ENCODE measurements at regions not wholly inside any gene's neighbourhood (a gene's known extent, or its start where the extent isn't known, plus 50 kb on each side); places are given as distances from the start of the nearest gene placed in this dataset.

- H3K4me2 ChIP-seq (ENCODE audit: low read length): no peak overlapping the region
- no peak overlapping the region for H2AFZ ChIP-seq
- H3K9ac ChIP-seq: no peak overlapping the region
- H3K9me3 ChIP-seq (ENCODE audit: control insufficient read depth, low read length): no peaks in the 10 kb centered on the region
- H3K4me3 ChIP-seq (ENCODE audit: low read depth, low read length): no peak overlapping the region
- H3K79me2 ChIP-seq: no peaks in the 10 kb centered on the region
- H3K36me3 ChIP-seq (ENCODE audit: control insufficient read depth, insufficient read depth, low read length): no peaks in the 10 kb centered on the region
- no peak overlapping the region for H3K27ac ChIP-seq
- no peaks in the 10 kb centered on the region for H3K4me1 ChIP-seq
- H3K27me3 ChIP-seq (ENCODE audit: control insufficient read depth, insufficient read depth, low read length): no peaks in the 10 kb centered on the region
- TF ChIP-seq, protein P1, sequence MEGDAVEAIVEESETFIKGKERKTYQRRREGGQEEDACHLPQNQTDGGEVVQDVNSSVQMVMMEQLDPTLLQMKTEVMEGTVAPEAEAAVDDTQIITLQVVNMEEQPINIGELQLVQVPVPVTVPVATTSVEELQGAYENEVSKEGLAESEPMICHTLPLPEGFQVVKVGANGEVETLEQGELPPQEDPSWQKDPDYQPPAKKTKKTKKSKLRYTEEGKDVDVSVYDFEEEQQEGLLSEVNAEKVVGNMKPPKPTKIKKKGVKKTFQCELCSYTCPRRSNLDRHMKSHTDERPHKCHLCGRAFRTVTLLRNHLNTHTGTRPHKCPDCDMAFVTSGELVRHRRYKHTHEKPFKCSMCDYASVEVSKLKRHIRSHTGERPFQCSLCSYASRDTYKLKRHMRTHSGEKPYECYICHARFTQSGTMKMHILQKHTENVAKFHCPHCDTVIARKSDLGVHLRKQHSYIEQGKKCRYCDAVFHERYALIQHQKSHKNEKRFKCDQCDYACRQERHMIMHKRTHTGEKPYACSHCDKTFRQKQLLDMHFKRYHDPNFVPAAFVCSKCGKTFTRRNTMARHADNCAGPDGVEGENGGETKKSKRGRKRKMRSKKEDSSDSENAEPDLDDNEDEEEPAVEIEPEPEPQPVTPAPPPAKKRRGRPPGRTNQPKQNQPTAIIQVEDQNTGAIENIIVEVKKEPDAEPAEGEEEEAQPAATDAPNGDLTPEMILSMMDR (IDR thresholded peaks at IDR 0.05): no peak
Observed at GRCh38 chr13:31853643-31854326, 114.5 kb downstream of the RXFP2 start.

- no peak overlapping the region for H3K4me3 ChIP-seq (ENCODE audit: low read depth, low read length)
- no peaks in the 10 kb centered on the region for H3K27me3 ChIP-seq (ENCODE audit: control insufficient read depth, insufficient read depth, low read length)
- H2AFZ ChIP-seq: no peak overlapping the region
- TF ChIP-seq, protein P1 (IDR thresholded peaks at IDR 0.05): no peak
- H3K4me1 ChIP-seq: no peaks in the 10 kb centered on the region
- no peaks in the 10 kb centered on the region for H3K79me2 ChIP-seq
- no peak overlapping the region for H3K9ac ChIP-seq
- H3K4me2 ChIP-seq (ENCODE audit: low read length): no peak overlapping the region
- H3K9me3 ChIP-seq (ENCODE audit: control insufficient read depth, low read length): no peaks in the 10 kb centered on the region
- no peaks in the 10 kb centered on the region for H3K36me3 ChIP-seq (ENCODE audit: control insufficient read depth, insufficient read depth, low read length)
- H3K27ac ChIP-seq: no peak overlapping the region
Observed at GRCh38 chr13:31859571-31859970, 120.2 kb downstream of the RXFP2 start.

- Histone ChIP-seq H3K4me3 (ENCODE audit: low read depth, low read length) (no peak overlapping the region), H3K36me3 (ENCODE audit: control insufficient read depth, insufficient read depth, low read length) (no peaks in the 10 kb centered on the region), H3K4me2 (ENCODE audit: low read length) (no peak overlapping the region), H3K27ac (no peak overlapping the region), H2AFZ (no peak overlapping the region), H3K9ac (no peak overlapping the region), H3K9me3 (ENCODE audit: control insufficient read depth, low read length) (no peaks in the 10 kb centered on the region), H3K4me1 (no peaks in the 10 kb centered on the region), H3K79me2 (no peaks in the 10 kb centered on the region), H3K27me3 (ENCODE audit: control insufficient read depth, insufficient read depth, low read length) (no peaks in the 10 kb centered on the region)
- TF ChIP-seq, protein P1 (IDR thresholded peaks at IDR 0.05): no peak
Observed at GRCh38 chr13:31860002-31860401, 120.7 kb downstream of the RXFP2 start.

DNA sequence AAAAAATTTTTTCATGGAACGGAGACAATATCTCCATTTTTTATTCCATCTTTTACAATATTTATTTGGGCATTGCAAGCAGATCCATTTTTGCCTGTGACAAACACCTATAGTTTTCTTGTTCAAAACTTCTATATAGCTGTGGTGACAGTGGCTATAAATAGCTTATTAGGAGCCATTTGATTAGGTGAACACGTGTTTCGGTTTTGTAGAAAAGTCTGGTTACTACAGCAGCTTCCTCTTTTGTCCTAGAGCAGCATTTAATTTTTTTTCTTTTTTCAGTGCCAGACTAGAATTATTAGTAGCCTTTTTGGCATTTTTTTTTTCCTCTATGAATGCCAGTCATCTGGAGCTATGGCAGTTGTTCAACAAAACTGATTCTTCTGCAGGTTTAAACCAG is 123.5 kb downstream of the RXFP2 start:
- Histone ChIP-seq H3K9me3 (ENCODE audit: control insufficient read depth, low read length) (no peaks in the 10 kb centered on the region), H3K4me3 (ENCODE audit: low read depth, low read length) (no peak overlapping the region), H2AFZ (no peak overlapping the region), H3K36me3 (ENCODE audit: control insufficient read depth, insufficient read depth, low read length) (no peaks in the 10 kb centered on the region), H3K4me1 (no peaks in the 10 kb centered on the region), H3K27ac (no peak overlapping the region), H3K79me2 (no peaks in the 10 kb centered on the region), H3K27me3 (ENCODE audit: control insufficient read depth, insufficient read depth, low read length) (no peaks in the 10 kb centered on the region), H3K4me2 (ENCODE audit: low read length) (no peak overlapping the region), H3K9ac (no peak overlapping the region)
- TF ChIP-seq, protein P1 (IDR thresholded peaks at IDR 0.05): no peak

GRCh38 chr13:31864307-31864706 is 125.0 kb downstream of the RXFP2 start:
- TF ChIP-seq, protein P1 (IDR thresholded peaks at IDR 0.05): no peak
- H3K9ac ChIP-seq: no peak overlapping the region
- no peak overlapping the region for H3K4me2 ChIP-seq (ENCODE audit: low read length)
- H3K27ac ChIP-seq: no peak overlapping the region
- no peak overlapping the region for H3K4me3 ChIP-seq (ENCODE audit: low read depth, low read length)
- no peaks in the 10 kb centered on the region for H3K4me1 ChIP-seq
- H3K27me3 ChIP-seq (ENCODE audit: control insufficient read depth, insufficient read depth, low read length): no peaks in the 10 kb centered on the region
- H3K79me2 ChIP-seq: no peaks in the 10 kb centered on the region
- no peaks in the 10 kb centered on the region for H3K9me3 ChIP-seq (ENCODE audit: control insufficient read depth, low read length)
- H3K36me3 ChIP-seq (ENCODE audit: control insufficient read depth, insufficient read depth, low read length): no peaks in the 10 kb centered on the region
- H2AFZ ChIP-seq: no peak overlapping the region
